ENCODE measurements at regions not wholly inside any gene's neighbourhood (a gene's known extent, or its start where the extent isn't known, plus 50 kb on each side); places are given as distances from the start of the nearest gene placed in this dataset.
"Not testable (repeated sequence)": the region's sequence is repeated elsewhere in the genome, so short reads cannot be mapped to it uniquely, and the experiment has no call there.

DNA sequence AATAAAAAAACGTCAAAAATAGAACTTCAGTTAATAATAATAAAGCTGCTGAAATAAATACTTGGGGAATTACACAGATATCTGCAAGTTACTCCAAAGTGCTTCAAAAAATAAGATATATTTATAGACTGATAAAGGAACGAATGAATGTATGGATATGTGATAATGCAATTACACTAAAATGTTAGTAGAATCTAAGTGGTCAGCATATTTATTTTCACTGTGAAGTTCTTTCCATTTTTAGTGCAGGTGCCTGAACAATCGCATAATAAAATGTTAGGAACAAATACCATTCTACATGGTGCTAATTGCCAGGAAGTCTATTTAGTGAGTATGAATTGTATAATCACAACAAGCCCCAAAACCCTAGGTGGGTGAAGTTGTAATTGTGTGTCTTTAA is 169.6 kb upstream of the RGPD4 start:
- DNase-seq: no peak

DNA sequence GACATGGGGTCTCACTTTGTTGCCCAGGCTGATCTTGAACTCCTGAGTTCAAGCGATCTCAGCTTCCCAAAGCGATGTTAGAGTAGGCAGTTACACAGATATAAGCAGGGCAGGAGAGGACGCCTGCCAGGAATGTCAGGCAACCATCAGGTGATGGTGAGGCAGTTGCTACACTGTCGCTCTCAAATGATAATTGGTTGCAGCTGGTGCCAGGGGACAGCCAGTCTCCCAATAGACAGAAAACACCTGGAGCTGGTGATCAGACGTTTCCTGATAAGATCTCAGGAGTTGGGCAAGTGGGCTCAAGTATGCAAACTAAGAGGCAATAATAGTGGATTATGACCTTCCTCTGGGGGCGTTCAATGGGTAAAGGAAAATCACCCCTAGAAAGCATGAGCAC is 163.1 kb upstream of the RGPD4 start:
- DNase-seq: no peak

DNA sequence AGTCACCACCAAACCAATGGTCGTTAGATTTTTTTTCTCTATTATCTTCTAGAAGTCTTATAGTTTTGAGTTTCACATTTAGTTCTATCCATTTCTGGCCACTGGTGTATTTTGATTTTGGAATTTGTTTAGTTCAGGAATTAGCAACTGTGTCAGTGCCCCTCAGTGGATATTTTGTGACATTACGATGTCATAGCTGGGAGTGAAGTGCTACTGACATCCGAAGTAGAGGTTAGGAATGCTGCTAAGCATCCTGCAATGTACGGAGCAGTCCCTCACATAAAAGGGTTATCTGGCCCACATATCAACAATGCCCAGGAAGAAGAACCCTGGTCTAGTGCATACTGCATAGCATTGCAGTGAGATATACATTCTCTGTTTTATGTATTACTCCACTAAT is 157.4 kb upstream of the RGPD4 start:
- DNase-seq: no peak

DNA sequence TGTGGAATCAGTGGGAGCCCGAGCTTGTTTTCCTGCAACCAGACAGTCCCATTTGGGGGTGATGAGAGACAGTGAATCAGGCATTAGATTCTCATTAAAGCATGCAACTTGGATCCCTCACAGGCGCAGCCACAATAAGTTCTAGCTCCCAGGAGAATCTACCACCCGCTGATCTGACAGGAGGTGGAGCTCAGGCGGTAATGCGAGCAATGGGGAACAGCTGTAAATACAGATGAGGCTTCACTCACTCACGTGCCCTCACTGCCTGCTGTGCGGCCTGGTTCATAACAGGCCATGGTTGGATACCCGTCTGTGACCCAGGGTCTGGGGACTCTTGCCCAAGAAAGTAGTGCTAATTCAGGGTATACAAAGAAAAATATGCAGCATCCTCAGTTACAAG is 144.8 kb upstream of the RGPD4 start:
- DNase-seq: no peak

DNA sequence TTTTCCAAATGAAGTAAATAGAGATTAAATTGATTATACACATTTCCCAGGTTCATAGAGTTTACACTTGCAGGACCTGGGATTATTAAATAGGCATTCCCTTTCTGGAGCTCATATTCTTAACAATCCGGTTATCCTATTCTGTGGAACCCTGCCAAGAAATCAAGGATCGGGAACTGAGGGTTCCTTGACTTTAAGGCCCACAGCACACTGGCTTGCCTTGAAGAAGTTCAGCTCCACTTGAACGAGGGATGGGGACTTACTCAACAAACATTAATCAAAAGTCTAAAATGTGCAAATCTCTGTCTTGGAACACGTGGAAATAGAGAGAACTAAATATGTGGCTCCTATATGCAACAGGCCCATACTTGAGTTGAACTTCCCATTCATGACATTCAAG is 142.3 kb upstream of the RGPD4 start:
- DNase-seq: no peak

DNA sequence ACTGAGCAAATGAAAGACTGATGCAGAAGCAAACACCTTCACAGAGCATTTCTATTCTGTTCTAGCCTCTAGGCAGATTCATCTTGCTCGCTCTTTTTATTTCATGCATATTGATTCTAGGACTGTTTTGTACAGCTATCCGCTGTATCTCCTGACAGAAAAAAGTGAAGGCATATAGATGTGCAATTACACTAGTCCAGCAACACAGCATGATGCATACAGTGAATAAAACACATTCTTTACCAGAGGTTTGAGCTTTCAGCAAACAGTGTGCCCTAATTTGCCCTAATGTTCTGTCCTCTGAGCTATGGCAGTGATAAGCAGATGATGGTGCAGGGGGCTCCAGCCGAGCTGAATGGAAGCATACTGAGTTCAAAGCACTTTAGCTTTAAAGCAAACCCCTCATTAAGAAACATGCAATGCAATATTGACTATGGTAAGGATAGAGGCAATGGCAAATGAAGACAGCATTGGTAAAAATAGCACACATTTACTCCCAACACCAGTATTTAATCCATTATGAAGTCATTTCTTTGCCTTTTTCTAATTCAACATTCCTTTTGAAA is 141.2 kb upstream of the RGPD4 start:
- no peak for DNase-seq

DNA sequence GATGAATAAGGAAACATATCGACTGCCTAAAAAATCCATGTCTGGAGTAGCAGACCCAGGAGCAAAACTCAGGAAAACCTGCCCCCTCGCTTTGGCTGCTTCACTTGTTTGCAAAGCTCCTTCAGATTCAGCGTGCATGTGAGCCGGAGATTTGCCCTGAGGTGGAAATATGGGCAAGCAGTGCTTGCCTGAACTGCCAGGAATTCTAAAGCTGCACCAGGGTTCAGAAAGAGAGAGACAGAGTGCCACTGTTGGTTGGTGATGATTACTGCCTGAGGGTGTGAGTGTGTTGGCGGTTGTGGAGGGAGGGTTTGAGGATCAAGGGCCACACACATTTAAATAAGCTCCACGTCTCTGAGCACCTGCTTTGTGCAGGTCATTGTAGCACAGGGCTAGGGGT is 139.6 kb upstream of the RGPD4 start:
- DNase-seq: no peak

DNA sequence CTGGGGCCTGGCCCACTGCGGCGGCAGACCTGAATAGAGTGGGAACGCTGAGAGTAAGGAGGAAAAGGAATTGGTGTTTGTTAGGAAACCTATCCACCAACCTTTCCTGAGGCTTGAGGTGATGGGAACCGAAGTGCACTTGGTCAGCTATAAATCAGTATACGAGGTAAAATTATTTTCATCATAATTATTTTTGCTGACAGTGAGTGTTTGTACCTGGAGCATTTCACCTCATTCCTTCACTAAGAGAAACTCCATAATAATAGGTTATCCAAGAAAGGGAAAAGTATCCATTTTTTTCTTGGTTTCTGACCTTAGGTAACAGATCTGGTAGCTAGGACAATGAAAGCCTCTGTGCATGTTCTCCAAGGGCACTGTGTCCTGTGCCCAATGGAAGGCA is 138.6 kb upstream of the RGPD4 start:
- DNase-seq: no peak

DNA sequence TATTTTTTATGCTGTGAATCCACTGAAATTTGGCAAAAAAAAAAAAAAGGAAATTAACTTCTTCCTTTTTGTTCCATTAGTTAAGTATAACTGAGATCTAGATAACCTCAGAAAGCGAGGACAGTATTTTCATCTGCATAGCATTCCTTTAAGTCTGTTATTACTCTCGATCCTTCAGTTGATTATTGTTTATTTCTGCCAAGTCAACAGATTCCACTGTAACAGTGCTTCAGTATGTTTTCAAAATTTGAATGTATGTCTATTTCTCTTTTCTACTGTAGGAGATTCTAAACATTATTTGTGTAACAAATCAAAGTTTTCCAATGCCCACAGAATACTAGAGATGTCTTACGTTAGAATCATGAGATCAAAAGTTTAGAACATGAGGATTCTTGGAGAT is 133.1 kb upstream of the RGPD4 start:
- no peak for DNase-seq

DNA sequence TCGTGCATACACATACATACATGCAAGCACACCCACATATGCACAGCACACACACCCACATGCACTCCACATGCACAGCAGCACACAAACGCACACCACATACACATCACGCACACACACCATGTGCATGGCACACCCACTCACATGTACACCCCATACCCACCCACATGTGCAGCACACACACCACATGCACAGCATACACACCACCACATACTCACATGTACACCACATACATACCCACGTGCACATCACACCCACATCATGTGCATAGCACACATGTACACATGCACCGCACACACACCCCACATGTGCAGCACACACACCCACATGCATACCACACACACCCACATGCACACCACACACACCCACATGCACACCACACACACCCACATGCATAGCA is 132.0 kb upstream of the RGPD4 start:
- DNase-seq: no peak

DNA sequence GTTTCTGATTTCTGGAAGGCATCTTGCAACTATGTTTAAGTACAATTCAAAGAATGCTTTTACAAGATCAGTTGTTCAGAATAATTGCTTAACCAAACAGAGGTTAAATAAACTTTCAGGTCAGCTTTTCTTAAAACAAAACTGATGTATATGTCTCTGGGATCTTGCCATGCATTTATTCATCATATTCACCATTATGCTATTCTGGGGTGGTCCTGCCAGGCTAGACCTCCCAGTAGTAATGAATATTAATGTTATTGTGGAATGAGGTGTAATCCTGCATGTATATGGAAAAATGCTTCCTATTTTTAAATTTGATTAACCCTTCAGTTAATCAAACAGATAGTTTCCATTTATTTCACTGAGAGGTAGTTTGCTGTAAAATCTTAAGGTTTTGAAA is 129.3 kb upstream of the RGPD4 start:
- no peak for DNase-seq

DNA sequence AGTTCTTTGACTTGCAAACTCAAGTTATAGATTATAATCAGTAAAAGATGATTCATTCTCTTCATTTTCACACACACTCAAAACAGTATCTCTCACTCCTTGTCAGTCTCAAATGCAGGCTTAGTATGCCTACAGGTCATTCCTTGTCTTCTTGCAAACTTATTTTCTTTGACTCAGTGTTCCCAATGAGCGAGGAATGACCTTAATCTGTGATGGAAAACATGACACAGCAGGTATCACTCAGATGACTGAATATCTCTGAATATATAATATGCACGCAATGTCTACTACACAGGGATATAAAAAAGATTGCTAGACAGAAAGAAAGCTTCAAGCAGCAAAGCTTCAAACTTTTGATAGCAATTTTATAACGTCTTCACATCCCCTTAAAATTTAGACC is 127.8 kb upstream of the RGPD4 start:
- DNase-seq: no peak

DNA sequence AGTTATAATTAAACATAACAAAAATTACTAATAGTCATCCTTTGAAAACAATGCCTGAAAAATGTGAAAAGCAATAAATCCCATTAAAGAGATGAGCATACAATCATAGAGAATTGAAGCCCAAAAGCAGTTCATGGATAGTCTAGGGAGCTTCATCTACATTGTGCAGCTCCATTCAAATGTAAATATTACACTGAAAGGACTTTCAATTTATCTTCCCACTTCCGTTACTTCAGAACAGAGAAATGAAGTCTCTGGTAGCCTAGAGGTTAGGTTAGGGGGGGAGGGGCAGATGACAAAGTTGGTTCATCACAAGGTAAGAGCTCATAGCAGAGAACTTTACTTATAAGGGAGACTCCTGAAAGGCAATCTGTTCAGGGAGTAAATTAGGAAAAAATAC is 126.6 kb upstream of the RGPD4 start:
- DNase-seq: no peak

DNA sequence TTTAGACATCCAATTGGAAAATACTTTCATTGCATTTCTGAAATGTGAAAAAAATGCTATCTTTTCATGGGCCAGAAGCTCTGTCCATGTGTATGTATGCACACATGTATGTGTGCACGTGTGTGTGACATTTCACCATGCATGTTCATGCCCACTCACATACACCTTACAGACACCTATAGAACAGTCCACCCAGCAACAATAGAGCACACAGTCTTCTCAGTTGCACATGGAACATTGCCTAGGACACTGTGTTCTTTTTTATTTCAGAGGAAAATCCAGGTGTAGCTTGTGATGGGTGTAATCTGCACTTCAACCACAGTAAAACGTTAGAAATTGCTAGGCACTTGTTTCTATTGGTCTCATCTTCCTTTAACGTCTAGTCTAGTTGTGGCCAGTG is 114.8 kb upstream of the RGPD4 start:
- DNase-seq: no peak

DNA sequence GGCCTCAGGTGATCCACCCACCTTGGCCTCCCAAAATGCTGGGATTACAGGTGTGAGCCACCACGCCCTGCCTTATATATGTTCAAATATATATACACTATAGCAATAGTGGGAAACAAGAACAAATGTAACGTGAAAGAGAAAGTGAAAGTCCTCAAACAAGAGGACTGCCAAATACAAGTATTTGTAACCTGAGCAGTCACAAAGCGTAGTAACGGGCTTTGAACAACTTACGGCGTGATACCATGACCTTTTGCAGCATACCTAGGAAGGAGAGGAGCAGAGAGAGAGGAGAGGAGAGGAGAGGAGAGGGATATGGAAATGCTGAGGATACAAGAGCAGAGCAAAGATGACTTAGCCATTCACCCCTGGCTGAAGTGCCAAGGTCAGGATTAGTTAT is 113.8 kb upstream of the RGPD4 start:
- no peak for DNase-seq

DNA sequence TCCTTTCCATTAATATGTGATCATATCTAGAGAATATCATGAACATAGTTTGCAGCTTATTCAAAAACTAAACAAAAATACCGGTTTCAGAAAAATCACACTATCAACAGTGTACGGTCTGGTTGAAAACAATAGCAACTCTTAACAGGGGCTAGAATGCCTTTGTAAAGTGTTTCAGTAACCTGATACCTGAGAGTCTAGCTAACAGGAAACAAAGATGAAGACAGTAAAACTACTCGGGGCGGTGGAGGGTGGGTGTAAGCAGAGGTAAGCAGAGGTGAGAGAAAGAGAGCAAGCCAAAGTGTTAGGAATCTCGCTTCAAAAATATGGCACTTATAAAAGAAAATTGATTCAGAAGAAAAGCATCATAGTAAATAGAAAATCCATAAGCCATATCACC is 109.0 kb upstream of the RGPD4 start:
- DNase-seq: no peak

DNA sequence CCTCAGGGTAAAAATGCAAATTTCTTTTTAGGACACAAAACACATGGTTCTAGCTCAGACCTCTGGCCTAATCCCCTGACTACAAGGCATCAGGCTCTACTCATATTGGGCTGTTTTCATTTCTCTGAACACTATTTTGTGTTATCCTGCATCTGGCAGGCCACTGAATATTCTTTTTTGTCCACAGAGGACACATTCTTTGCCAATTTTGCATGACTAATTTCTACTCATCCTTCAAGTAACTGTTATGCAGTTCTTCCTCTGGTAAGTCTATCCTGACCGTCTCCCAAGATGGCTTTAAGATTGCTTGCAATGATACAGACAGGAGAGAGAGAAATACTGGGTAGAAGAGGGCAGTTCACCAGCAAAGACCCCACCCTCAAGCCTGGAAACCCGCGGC is 107.6 kb upstream of the RGPD4 start:
- DNase-seq: no peak

DNA sequence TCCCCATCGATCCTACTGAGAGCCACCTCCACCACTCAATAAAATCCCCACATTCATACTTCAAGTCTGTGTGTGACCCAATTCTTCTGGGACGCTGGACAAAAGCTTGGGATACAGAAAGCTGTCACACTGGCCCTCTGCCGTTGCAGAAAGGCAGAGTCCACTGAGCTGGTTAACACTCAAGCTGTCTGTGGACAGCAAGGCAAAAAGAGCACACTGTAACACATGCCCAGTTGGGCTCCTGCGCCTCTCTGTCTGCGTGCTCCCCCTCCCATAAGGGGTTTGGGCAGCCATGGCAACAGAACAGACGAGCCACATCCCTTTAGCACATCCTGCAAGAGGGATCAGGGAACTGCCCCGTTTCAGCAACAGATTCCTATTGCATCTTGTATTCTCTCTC is 106.9 kb upstream of the RGPD4 start:
- DNase-seq: no peak

DNA sequence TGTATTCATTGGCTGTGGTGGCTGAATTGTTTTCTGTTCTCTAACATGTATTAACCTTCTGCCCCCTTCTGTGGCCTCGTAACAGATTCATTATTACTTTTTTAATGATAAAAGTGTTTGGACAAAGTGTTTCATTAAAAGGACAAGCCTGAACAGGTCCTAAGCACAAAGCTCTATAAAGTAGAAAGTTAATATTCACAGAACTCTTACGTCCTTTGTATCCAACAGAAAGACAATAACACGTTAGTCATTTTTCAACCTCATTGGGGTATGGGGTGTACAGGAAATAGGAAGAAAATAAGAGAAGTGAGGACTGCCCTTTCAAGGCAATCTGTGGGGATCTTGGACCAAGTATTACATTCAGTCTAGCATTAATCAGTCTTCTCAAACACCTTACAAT is 105.5 kb upstream of the RGPD4 start:
- DNase-seq: no peak

DNA sequence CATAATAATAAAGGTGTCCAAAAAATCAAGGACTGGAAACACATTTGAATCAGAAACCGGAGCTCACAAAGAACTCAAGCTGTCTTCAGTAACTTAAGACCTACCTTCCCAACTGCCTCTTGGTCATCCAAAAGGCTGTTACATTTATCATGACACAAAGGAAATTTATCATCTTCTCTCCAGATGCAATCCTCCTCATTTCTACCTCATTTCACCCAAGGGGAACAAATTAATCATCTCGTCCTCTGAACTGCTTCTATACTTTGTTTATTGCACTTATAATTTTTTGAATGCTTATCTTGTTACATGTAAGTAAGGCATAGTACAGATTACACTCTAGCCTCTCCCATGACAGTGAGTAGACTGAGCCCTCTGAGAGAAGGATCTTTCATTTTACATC is 105.1 kb upstream of the RGPD4 start:
- no peak for DNase-seq

DNA sequence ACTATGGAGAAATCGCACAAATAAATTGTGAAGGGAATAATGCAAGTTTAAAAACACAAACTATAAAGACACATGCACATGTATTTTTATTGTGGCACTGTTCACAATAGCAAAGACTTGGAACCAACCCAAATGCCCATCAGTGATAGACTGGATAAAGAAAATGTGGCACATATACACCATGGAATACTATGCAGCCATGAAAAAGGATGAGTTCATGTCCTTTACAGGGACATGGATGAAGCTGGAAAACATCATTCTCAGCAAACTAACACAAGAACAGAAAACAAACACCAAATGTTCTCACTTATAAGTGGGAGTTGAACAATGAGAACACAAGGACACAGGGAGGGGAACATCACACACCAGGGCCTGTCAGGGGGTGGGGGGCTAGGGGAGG is 100.9 kb upstream of the RGPD4 start:
- DNase-seq: not testable (repeated sequence)

DNA sequence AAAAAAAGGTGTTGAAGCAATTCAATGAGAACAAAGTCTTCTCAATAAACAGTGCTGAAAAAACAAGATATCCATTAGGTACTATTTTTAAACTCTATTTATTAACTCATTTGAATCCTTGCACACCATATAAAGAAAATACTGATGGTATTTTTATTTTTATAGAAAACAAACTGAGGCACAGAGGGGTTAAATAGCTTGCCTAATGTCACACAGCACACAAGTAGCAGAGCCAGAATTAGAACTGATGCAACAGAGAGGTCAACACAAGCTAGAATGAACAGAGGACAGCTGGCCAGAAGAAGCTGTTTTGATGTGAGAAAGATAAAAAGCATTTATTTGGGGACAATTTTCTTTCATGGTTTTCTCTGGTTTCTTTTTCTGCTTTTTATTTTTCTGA is 99.4 kb upstream of the RGPD4 start:
- DNase-seq: no peak

DNA sequence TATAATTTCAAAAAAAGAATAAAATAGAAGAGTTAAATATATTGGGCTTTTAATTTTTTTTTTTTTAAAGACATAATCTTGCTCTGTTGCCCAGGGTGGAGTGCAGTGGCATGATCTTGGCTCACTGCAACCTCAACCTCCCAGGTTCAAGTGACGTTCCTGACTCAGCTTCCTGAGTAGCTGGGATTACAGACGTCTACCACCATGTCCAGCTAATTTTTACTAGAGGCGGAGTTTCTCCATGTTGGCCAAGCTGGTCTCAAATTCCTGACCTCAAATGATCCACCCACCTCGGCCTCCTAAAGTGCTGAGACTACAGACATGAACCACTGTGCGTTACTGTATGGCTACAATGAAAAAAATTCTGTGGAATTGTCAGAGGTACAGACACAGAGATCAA is 98.1 kb upstream of the RGPD4 start:
- no peak for DNase-seq

DNA sequence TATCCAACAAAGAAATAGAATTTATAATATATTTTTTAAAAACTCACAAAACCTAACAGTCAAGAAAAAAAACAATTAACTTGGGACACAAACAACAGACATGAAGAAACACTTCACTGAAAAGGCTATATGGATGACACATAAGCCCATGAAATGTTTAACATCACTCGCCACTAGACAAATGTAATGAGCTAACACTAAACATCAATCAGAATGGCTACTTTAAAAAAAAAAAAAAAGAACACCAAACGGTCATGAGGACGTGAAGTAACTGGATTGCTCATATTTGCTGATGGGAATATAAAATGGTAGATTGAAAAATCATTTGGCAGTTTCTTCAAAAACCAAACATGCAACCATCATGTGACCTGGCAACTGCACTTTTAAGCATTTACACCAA is 97.3 kb upstream of the RGPD4 start:
- DNase-seq: no peak

DNA sequence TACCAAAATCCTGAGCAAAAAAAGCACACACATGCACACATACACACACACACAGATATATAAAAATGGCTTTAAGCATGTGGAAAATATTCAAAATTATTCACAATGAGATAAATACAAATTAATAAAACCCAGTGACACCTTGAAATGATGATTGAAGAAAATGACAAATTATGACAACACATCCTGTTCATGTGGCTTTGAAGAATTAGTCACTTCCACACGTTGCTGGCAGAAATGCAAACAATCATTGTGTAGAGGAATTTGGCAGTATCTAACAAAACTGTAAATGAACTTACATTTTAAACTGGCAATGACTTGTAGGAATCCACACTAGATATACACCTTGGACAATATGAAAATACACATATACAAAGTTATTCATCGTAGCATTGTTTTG is 95.8 kb upstream of the RGPD4 start:
- no peak for DNase-seq

DNA sequence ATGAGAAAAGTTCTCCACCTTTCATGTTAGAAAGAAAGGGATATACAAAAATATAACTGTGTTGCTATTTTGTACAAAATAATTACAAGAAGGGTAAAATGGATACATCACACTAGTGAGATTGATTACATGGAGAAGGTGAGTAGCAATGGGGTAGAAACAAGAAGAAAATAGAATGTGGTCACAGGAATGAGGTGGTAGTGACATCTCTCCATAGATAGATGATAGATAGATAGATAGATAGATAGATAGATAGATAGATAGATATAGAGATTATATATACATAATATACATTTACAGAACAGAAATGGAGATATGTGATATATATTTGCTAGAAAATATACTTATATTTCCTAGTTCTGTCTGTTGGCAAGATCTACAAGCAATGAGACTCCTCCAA is 95.3 kb upstream of the RGPD4 start:
- no peak for DNase-seq
